ENCODE measurements at regions not wholly inside any gene's neighbourhood (a gene's known extent, or its start where the extent isn't known, plus 50 kb on each side); places are given as distances from the start of the nearest gene placed in this dataset.
"Not testable (repeated sequence)": the region's sequence is repeated elsewhere in the genome, so short reads cannot be mapped to it uniquely, and the experiment has no call there.

- DNase-seq (ENCODE audit: low read depth, low spot score), result not testable (repeated sequence)
These were observed 522.3 kb downstream of the RPIA start for GRCh38 chr2:89213811-89214210.

- not testable (repeated sequence) for DNase-seq (ENCODE audit: low read depth, low spot score)
These were observed 530.0 kb downstream of the RPIA start for GRCh38 chr2:89221474-89221873.

GRCh38 chr2:89222063-89222732 lies 530.7 kb downstream of the RPIA start:
- not testable (repeated sequence) for DNase-seq (ENCODE audit: low read depth, low spot score)

- DNase-seq (ENCODE audit: low read depth, low spot score), result not testable (repeated sequence)
These were observed 533.3 kb downstream of the RPIA start for GRCh38 chr2:89224803-89225202.

- DNase-seq (ENCODE audit: low read depth, low spot score), result not testable (repeated sequence)
These were observed 538.5 kb downstream of the RPIA start for GRCh38 chr2:89229979-89230378.

- DNase-seq (ENCODE audit: low read depth, low spot score), result not testable (repeated sequence)
These were observed 539.8 kb downstream of the RPIA start for GRCh38 chr2:89231241-89231640.

- not testable (repeated sequence) for DNase-seq (ENCODE audit: low read depth, low spot score)
These were observed 542.5 kb downstream of the RPIA start for GRCh38 chr2:89233931-89234330.

- DNase-seq (ENCODE audit: low read depth, low spot score), result not testable (repeated sequence)
These were observed 543.5 kb downstream of the RPIA start for GRCh38 chr2:89234818-89235466.

GRCh38 chr2:89236832-89237450 lies 545.5 kb downstream of the RPIA start:
- DNase-seq (ENCODE audit: low read depth, low spot score), result not testable (repeated sequence)

- DNase-seq (ENCODE audit: low read depth, low spot score), result not testable (repeated sequence)
These were observed 546.3 kb downstream of the RPIA start for GRCh38 chr2:89237783-89238182.

GRCh38 chr2:89243114-89243700 lies 551.7 kb downstream of the RPIA start:
- DNase-seq (ENCODE audit: low read depth, low spot score), result not testable (repeated sequence)

- DNase-seq (ENCODE audit: low read depth, low spot score), result not testable (repeated sequence)
These were observed 552.9 kb downstream of the RPIA start for GRCh38 chr2:89244407-89244806.

GRCh38 chr2:89245478-89245877 lies 554.0 kb downstream of the RPIA start:
- not testable (repeated sequence) for DNase-seq (ENCODE audit: low read depth, low spot score)

- not testable (repeated sequence) for DNase-seq (ENCODE audit: low read depth, low spot score)
These were observed 554.6 kb downstream of the RPIA start for GRCh38 chr2:89246027-89246426.

GRCh38 chr2:89246620-89247019 lies 555.1 kb downstream of the RPIA start:
- DNase-seq (ENCODE audit: low read depth, low spot score), result not testable (repeated sequence)

GRCh38 chr2:89255013-89255412 lies 563.5 kb downstream of the RPIA start:
- DNase-seq (ENCODE audit: low read depth, low spot score), result not testable (repeated sequence)

GRCh38 chr2:89273443-89273842 lies 582.0 kb downstream of the RPIA start:
- not testable (repeated sequence) for DNase-seq (ENCODE audit: low read depth, low spot score)

GRCh38 chr2:89280536-89280935 lies 589.1 kb downstream of the RPIA start:
- DNase-seq (ENCODE audit: low read depth, low spot score), result not testable (repeated sequence)

GRCh38 chr2:89286448-89287080 lies 595.1 kb downstream of the RPIA start:
- DNase-seq (ENCODE audit: low read depth, low spot score), result not testable (repeated sequence)

- DNase-seq (ENCODE audit: low read depth, low spot score), result not testable (repeated sequence)
These were observed 595.6 kb downstream of the RPIA start for GRCh38 chr2:89287084-89287483.

GRCh38 chr2:89291717-89292298 lies 600.3 kb downstream of the RPIA start:
- not testable (repeated sequence) for DNase-seq (ENCODE audit: low read depth, low spot score)
